Left ventricle myocardium inferior (tissue), 1 donor: ENCODE measurements at regions not wholly inside any gene's neighbourhood (a gene's known extent, or its start where the extent isn't known, plus 50 kb on each side); places are given as distances from the start of the nearest gene placed in this dataset.

Source experiments
- DNase-seq: peaks from one replicate; pipeline ENCODE4 v3.0.0-alpha.2; 2020
- H3K27ac ChIP-seq: fragments of 200-600 bp; replicated peaks from 2 replicates; pipeline ENCODE4 v1.8.0; 2021
- H3K27me3 ChIP-seq: fragments of 200-600 bp; 2 replicates; pipeline ENCODE4 v1.8.0; 2021; ENCODE audit warnings: low read depth
- H3K36me3 ChIP-seq: fragments of 200-600 bp; 2 replicates; pipeline ENCODE4 v1.8.0; 2021
- H3K4me1 ChIP-seq: fragments of 200-600 bp; 2 replicates; pipeline ENCODE4 v1.8.0; 2021
- H3K4me3 ChIP-seq: fragments of 200-600 bp; 2 replicates; pipeline ENCODE4 v1.8.0; 2021; ENCODE audit warnings: mild to moderate bottlenecking, moderate library complexity
- H3K9me3 ChIP-seq: fragments of 200-600 bp; replicated peaks from 2 replicates; pipeline ENCODE4 v1.8.0; 2021
- CTCF ChIP-seq: fragments of 200-600 bp; IDR thresholded peaks from 2 replicates; pipeline ENCODE4 v1.8.0; 2021; ENCODE audit warnings: antibody characterized with exemption, mild to moderate bottlenecking, borderline replicate concordance
- intact Hi-C: fragments of 100-400 bp; cut with micrococcal nuclease; formaldehyde crosslinking; loops from one replicate; pipeline ENCODE4 v1.11.0; 2022
- donor health status: DM: no; HTN: yes; CAD: no; lungs with severe emphysema.

- Histone ChIP-seq H3K4me3 (no peak overlapping the region), H3K27ac (no peak overlapping the region), H3K9me3 (no peaks in the 10 kb centered on the region), H3K27me3 (no peaks in the 10 kb centered on the region), H3K36me3 (no peaks in the 10 kb centered on the region), H3K4me1 (peaks cover 20% of the 10 kb centered on the region)
- intact Hi-C loops = no loop called here
- DNase-seq = no peak
- no peak for TF ChIP-seq CTCF
These were observed 107.3 kb upstream of the FOXN2 start for GRCh38 chr2:48207201-48207641.

- Histone ChIP-seq H3K27ac (no peak overlapping the region), H3K9me3 (no peaks in the 10 kb centered on the region), H3K27me3 (no peaks in the 10 kb centered on the region), H3K4me1 (peaks cover 20% of the 10 kb centered on the region), H3K4me3 (no peak overlapping the region), H3K36me3 (no peaks in the 10 kb centered on the region)
- intact Hi-C loops = no loop called here
- TF ChIP-seq CTCF = no peak
- DNase-seq = no peak
These were observed 106.6 kb upstream of the FOXN2 start for GRCh38 chr2:48207851-48208250.

GRCh38 chr2:48209214-48209885, 105.1 kb upstream of the FOXN2 start:
- Histone ChIP-seq H3K4me1 (peaks cover 20% of the 10 kb centered on the region), H3K4me3 (no peak overlapping the region), H3K27ac (no peak overlapping the region), H3K27me3 (no peaks in the 10 kb centered on the region), H3K9me3 (no peaks in the 10 kb centered on the region), H3K36me3 (no peaks in the 10 kb centered on the region)
- TF ChIP-seq CTCF = no peak
- intact Hi-C loops = no loop called here
- no peak for DNase-seq

GRCh38 chr2:48210189-48210588, 104.3 kb upstream of the FOXN2 start:
- Histone ChIP-seq H3K4me1 (peaks cover 20% of the 10 kb centered on the region), H3K27ac (no peak overlapping the region), H3K27me3 (no peaks in the 10 kb centered on the region), H3K4me3 (no peak overlapping the region), H3K9me3 (no peaks in the 10 kb centered on the region), H3K36me3 (no peaks in the 10 kb centered on the region)
- DNase-seq = no peak
- TF ChIP-seq CTCF = no peak
- intact Hi-C loops = no loop called here

GRCh38 chr2:48213646-48214045, 100.8 kb upstream of the FOXN2 start:
- no peak for DNase-seq
- H3K27ac ChIP-seq = no peak overlapping the region
- no peaks in the 10 kb centered on the region for H3K27me3 ChIP-seq
- H3K4me3 ChIP-seq = no peak overlapping the region
- H3K9me3 ChIP-seq = no peaks in the 10 kb centered on the region
- peaks cover 14% of the 10 kb centered on the region for H3K4me1 ChIP-seq
- H3K36me3 ChIP-seq = no peaks in the 10 kb centered on the region
- intact Hi-C loops = no loop called here
- no peak for TF ChIP-seq CTCF

GRCh38 chr2:48218169-48218568, 96.3 kb upstream of the FOXN2 start:
- H3K4me3 ChIP-seq = no peak overlapping the region
- DNase-seq = no peak
- no peaks in the 10 kb centered on the region for H3K4me1 ChIP-seq
- H3K27ac ChIP-seq = no peak overlapping the region
- H3K36me3 ChIP-seq = no peaks in the 10 kb centered on the region
- H3K9me3 ChIP-seq = no peaks in the 10 kb centered on the region
- TF ChIP-seq CTCF = no peak
- H3K27me3 ChIP-seq = no peaks in the 10 kb centered on the region
- intact Hi-C loops = no loop called here
